Suppressor macrophage treated with lipopolysaccharide for 4 hours (primary cell): ENCODE measurements at regions not wholly inside any gene's neighbourhood (a gene's known extent, or its start where the extent isn't known, plus 50 kb on each side); places are given as distances from the start of the nearest gene placed in this dataset.
"Not testable (repeated sequence)": the region's sequence is repeated elsewhere in the genome, so short reads cannot be mapped to it uniquely, and the experiment has no call there.

Source experiments
- DNase-seq: peaks from one replicate; pipeline ENCODE4 v3.0.0-alpha.2; 2020

DNA sequence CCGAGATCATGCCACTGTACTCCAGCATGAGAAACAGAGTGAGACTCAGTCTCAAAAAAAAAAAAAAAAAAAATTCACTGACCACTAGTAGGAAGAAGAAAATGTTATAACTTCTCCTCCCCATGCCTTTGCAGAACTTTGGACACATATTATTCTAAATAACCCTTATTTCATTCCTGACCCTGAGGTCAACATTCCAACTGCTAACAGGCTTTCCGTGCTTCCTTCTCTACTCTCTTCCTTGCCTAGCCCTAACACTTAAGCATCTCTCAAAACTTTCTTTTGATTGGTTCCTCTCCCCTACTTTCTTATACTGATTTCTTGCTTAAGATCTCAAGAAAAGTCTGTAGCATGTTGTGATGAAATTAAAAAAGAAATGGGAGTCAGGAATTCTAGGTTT lies 146.8 kb downstream of the MEX3B start:
- no peak for DNase-seq

DNA sequence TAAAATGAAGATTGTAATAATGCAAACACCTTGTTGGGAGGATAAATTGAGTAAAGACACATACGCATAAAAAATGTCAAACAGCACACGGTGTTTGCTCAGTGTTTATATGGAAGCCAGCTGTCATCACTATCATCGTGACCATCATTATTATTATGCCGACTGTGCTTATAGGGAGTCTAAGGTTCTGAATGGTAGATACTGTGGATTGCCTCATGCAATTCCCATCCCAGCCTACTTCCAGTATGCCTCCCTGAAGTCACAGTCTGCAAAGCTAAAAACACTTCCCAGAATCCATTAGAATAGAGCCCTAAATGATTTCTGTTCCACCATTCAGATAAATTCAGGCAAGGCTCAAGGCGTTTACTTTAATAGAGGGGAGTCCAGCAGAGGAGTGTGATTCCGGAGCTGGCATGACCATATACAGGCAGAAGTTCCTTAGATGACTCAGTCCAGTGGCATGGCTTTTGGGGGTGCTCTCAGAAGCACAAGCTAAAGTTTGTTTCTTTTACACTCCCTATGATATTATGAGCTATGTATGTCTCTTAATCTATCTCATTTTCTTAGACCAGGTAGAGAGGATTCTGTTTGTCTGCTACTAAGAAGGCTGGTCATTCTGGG lies 148.7 kb downstream of the MEX3B start:
- no peak for DNase-seq

DNA sequence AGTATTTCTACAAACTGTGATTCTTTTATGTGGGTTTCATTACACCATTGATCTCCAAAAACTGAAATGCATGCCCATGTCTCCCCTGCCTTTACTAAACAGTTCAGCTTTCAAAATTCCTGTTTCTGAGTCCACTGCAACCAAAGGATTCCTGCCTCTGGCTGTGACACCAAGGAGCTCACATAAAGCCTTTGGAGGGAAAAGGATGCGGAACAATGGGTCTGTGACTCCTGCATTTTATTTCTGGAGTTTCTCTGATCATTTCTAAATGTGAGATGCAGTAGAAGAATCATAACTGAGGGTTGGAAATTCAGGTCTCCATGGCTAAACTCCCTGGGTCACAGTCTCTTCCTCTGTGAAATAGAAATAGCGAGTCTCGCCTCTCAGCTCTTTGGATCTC lies 149.5 kb downstream of the MEX3B start:
- no peak for DNase-seq

DNA sequence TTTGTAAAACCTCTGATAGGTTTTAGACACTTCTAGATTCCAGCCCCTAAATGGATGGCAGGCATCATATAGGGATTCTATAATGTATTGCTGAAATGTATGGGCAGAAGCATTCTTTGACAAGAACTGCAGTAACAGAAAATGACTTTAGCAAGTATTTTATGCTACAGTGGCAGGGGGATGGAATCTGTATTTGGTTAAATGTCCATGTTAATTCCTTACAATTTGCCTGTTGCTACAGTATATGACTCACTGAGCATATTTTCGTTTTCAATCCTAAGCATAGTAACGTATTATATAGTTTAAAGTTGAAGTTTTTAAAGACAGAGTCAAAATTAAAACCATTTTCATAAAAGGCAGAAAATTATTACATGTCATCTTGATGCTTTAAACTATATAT lies 150.1 kb downstream of the MEX3B start:
- no peak for DNase-seq

DNA sequence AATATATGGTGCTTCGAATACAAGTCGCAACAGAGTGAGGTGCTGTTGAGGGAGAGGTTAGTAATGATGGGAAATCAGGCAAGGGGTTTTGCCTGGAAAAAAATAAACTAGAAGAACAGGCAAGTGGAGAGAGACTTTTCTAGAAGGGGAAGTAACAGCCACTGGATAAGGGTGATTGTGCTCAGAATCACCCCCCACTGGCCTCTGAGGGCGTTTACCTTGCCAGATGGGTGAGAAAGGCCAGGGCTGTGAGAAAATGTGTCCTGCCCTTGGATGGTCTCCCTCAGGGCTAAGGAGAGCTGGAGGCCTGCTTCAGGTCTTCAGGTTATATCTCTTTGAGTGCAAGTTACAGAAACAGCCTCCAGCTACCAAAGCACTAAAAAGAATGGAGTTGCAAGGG lies 151.8 kb downstream of the MEX3B start:
- no peak for DNase-seq

DNA sequence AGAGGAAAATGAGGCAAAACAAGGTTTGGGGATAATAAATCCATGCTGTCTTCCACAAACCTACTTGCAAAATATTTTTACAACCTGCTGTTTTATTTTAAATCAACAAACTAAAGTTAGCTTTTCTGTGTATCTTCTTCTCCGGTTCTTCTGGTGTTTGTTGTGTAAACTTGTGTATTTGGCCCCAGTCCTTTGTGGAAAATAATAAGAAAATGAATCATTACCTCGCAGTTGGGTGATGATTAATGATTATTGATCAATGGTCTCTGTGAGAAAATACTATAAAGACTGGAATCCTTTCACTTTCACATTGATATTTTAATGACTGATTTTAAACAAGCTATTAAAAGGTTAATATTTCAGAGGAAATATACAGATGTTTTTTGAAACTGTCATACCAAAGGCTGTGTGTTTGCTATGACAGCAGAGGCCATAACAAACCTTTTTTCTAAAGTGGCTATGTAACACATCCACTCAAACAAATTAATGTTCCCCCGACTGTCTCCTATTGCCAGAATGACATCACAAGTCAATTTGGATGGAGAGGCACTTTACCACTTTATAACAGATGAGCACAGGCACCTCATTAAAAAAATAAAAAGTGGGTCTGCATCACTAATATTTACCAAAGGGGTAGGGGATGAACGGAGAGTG lies 152.5 kb downstream of the MEX3B start:
- DNase-seq = no peak

DNA sequence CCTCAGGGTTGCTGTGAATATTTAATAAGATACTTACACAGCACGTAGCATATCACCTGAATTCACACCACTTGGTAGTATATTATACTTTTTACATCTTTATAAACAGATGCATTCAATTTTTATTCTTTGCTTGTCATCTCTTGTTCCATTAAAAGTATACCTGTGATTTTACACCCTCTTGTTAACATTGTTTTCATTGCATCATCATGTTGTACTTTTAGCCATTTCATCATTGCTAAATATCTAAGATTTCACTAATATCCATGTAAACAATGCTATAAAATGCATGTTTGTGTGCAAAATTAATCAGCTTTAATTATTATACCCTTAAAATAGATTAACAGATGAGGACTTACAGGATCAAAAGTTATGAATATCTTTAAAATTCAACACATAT lies 155.3 kb downstream of the MEX3B start:
- DNase-seq = no peak

DNA sequence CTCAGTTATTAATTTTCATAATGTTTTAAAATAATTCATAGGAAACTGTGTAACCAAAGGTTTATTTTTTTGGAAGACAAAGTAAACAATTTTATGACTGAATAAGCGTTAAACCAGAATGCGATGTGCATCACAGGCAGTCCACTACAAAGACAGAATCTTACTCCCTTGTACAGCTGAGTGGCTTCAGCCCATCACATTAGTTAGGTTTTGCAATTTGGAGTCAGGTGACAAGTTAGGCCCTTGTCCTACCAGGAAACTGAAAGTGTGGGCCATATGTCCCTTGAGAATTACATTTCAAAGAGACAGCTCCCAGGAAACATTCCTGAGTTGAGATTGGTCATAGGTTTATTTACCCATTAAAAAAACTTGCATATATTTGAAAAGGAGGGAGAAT lies 156.3 kb downstream of the MEX3B start:
- no peak for DNase-seq

DNA sequence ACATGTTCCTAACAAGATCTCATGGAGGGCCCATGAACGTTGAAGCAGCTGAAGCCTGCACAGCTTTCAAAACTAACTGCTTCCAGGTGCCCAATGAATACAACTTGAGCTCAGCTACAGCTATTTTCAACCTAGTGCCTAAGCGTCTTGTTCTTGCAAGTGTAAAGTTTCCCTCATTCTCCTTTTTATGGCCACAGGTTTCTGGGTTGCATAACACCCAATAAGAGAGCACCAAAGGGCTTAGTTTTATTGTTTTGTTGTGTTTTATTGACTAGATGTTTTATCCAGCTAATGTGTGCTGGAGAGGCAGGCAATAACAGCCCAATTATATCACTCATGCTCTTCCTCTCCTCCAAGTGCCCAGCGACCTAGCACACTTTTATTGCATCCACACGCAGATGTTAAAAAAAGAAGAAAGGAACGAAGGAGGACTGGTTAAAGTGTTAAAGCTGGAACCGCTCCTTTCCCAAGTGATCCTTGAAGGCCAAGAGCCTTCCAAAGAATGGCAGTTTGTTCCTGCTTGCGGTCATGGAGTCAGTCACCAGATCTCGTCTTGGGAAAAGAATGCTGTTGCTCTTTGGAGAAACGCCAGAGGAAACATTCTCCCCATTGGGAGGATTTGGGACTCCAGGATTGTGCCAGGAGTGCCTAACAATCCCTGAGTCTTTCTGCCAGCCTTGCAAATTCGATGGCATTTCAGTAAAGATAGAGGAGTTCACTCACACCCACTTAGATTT lies 156.9 kb downstream of the MEX3B start:
- no peak for DNase-seq

DNA sequence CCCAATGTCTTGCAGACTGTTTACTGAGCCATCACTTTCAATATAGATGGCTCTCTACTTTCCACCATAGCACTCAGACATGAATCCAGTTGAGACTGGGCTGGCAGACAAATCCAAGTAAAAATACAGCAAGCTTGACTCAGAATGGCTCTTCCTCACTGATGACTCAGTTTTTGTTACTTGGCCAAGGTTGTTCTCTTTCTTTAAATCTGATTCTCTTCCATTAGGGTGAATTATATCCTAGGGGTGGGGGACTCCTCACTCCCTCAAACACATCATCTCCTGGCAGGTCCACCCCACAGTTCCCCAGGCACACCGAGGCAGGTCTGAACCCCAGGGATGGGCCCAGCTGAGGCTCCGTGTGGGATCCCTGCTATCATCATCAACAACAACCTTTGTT lies 157.9 kb downstream of the MEX3B start:
- DNase-seq = no peak

DNA sequence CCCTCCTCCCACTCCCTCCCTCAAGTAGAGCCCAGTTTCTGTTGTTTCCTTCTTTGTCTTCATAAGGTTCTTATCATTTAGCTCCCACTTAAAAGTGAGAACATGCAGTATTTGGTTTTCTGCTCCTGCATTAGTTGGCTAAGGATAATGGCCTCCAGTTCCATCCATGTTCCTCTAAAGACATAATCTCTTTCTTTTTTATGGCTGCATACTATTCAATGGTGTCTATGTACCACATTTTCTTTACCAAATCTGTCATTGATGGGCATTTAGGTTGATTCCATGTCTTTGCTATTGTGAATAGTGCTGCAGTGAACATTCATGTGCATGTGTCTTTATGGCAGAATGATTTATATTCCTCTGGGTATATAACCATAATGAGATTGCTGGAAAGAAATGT lies 158.6 kb downstream of the MEX3B start:
- not testable (repeated sequence) for DNase-seq

DNA sequence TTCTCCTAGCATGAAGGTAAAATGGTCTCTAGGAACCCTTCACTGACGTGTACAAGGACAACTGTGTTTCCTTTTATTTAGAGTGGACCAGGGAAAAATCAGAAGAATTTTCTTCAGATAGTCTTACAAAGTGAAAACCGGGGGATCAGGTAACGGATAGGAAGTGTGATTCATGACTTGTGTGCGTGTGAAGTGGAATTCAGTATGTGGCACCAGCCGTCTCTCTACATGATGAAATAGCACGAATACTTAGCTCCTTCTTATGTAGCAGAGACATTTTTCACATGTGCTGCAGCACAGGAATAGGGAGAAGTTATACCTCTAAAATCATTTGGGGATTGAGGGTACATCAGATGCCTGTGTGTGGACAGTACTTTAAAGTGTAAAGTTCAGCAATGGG lies 159.2 kb downstream of the MEX3B start:
- no peak for DNase-seq

DNA sequence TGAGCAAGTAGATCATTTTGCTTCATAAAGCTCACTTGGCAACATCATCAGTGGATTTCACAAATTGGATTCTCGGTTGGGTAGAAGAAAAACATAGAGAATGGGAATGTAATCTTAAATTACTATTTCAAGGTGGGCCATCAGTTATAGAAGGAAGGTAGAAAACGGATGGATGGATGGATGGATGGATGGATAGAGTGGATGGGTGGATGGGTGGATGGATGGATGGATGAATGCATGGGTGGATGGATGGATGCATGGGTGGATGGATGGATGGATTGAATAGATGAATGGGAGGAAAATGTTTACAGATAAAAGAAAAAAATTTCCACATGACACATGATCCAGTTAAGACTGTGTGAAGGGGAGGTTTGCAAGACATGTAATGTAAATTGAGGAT lies 159.7 kb downstream of the MEX3B start:
- DNase-seq = no peak

DNA sequence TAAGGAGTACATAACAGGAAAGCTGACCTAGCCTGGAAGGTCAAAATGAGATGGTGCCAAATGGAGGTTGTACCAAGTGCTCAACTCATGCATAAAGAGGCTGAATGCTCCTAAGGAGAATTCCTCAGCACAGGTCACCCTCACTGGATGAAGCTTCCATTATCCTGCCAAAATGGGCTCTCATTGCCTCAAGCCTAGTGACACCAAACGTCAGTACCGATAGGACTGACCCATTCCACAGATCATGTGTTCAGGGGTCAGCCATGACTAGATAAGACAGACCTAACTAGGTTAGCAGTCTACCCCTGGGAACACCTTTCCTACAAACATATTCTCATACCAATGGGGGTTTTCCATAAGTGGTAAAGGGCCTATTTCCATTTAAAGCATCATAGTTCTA lies 160.7 kb downstream of the MEX3B start:
- no peak for DNase-seq

DNA sequence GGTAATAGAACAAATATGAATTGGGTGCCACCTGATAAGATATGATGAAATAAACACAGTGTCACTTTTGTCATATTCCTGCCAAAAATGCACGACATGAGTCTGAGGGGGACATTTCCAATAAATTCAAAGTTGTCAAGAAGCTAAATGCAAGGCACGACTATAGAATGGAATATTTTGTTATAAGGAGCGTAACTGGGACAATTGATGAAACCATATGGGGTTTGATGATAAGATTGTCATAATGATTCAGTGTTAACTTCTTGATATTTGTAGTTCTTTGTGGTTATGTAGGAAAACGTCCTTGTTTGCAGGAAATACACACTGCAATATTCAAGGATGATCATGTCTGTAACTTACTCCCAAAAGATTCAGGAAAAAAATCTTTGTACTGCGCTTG lies 163.3 kb downstream of the MEX3B start:
- no peak for DNase-seq

DNA sequence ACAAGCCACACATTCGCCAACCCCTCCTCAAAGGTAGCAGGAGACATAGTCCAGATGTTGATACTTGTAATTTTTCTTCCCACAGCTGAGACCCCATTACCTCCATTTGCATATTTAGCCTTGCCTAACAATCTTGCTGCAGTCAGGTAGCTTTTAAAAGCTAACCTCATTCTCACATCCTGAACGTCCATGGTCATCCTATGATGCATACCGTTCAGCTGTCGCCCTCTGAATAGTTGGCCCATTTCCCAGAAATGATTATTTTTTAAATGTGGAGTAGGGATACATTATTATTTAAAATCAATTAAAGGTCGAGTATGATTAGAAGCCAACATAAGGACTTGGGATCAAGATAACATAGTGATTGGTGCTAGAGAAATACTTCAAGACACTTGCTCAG lies 165.0 kb downstream of the MEX3B start:
- no peak for DNase-seq

DNA sequence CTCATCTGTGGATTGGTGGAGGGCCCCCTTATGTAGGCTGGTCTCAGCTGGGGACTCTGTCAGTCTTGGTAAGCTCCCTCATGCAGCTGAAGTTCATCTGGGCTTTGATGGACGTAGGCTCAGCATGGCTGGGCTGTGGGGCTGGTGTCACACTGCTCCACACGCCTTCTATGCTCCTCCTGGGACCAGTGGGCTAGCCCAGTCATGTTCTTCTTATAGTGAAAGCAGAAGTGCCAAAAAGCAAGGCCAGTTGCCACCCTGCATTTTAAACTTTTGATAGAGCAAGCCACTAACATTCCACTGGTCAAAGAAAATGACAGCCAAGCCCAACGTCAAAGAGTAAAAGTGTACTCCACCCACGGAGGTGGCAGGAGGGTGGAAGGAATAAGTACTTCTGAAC lies 165.5 kb downstream of the MEX3B start:
- DNase-seq = no peak

DNA sequence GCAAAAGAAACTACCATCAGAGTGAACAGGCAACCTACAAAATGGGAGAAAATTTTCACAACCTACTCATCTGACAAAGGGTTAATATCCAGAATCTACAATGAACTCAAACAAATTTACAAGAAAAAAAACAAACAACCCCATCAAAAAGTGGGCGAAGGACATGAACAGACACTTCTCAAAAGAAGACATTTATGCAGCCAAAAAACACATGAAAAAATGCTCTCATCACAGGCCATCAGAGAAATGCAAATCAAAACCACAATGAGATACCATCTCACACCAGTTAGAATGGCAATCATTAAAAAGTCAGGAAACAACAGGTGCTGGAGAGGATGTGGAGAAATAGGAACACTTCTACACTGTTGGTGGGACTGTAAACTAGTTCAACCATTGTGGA lies 170.1 kb downstream of the MEX3B start:
- not testable (repeated sequence) for DNase-seq

DNA sequence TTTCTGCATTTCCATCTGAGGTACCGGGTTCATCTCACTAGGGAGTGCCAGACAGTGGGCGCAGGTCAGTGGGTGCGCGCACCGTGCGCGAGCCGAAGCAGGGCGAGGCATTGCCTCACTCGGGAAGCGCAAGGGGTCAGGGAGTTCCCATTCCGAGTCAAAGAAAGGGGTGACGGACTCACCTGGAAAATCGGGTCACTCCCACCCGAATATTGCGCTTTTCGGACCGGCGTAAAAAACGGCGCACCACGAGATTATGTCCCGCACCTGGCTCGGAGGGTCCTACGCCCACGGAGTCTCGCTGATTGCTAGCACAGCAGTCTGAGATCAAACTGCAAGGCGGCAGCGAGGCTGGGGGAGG lies 175.1 kb downstream of the MEX3B start:
- not testable (repeated sequence) for DNase-seq

DNA sequence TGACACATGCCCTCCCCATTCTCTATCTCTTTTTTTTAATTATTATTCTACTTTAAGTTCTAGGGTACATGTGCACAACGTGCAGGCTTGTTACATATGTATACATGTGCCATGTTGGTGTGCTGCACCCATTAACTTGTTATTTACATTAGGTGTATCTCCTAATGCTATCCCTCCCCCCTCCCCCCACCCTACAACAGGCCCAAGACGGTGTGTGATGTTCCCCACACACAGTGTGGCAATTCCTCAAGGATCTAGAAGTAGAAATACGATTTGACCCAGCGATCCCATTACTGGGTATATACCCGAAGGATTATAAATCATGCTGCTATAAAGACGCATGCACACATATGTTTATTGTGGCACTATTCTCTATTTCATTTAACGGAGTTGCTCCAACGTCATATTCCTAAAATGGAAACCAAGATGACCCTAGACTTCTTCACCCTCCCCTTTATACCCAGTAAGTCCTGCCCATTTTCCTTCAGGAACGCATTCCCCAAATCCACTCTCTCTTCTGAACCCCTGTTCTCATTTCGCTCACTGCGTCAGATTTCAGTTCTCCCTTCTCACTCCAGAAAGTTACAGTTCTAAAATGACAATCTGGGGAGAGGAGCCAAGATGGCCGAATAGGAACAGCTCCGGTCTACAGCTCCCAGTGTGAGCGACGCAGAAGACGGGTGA lies 175.6 kb downstream of the MEX3B start:
- DNase-seq = not testable (repeated sequence)

DNA sequence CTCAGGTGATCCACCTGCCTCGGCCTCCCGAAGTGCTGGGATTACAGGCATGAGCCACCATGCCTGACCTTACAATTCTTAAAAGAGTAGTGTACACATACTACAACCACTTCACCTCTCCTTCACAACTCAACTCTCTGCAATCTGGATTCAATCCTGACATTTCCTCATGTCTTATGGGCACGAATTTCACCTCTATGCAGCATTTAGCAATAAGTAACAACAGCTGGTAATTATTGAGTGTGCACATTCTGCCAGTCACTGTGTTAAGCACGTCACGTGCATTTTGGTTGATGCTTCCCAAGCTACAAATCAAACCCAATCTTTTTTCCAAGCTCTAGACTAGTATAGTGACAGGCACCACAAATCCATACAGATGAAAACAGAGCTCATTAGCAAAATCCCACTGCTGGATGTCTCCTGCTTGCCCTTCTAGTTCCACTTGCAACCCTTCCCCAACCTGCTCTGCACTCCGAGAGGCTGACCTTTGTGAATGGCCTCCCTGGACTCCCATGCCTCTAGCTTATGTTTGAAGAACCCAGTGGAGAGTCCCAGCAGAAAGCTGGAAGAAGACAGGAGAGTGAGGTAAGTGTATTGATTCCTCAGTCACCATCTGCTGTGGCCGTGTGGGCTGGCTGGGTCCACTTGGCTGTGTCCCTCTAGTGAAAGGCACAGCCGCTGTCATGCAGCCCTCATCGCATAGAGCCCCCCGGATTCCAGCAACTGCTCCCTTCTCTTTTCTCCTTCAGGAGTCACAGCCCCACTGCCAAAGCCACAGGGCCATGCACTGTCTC lies 176.5 kb downstream of the MEX3B start:
- DNase-seq = no peak

DNA sequence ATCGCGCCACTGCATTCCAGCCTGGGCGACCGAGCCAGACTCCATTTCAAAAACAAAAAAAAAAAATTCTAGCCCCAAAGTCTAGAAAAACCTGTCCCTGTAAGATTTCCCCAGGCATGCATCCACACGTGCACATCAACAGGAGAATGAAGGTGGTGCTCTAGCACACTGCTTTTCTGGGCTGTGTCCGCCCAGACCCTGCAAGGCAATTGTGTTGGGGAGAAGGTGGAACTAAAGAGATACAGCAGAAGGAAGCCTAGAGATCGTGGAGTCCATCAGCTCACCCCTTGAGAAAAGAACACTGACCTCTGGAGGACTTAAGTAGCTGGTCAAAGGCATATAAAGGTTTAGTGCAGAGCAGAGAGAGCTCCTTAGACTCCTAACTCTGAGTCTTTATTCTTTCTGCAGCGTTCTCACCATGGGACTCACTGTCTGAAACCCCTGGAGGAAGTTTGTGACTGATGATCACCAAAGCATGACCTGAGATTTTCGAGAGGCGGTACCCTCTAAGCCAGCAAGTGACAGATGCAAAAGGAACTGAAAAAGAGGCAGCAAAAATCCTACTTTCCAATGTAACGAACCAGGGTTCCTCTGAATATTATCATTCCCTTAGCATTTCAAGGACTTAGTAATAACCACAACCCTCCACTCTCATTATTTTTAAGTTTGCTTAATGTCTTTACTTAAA lies 179.8 kb downstream of the MEX3B start:
- DNase-seq = no peak

DNA sequence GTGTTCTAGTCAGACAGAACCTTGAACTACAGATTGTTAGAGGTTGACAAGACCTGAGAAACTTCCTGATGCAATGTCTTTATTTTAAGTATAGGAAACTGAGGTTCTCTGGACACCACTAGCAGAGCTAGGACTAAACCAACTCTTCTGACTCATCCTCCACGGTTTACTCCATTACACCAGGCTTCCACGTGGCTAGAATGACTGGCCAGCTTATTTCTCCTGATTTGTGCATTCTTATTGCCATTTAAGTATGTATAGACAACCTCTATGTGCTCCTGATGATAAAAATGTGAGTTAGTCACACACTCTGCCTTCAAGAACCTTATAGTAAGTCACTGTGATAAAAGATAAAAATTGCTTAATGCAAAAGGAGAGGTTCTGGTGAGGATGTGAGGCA lies 182.7 kb downstream of the MEX3B start:
- DNase-seq = no peak
